HG03565 (cell line): ENCODE measurements at regions not wholly inside any gene's neighbourhood (a gene's known extent, or its start where the extent isn't known, plus 50 kb on each side); places are given as distances from the start of the nearest gene placed in this dataset.

Experiments
- ATAC-seq: cut with Tn5 transposase; IDR thresholded peaks from one replicate; pipeline ENCODE4 v1.9.1; 2021; ENCODE audit warnings: mild to moderate bottlenecking, moderate library complexity; ENCODE audit not compliant: unreplicated experiment

GRCh38 chr12:127649961-127650360, 617.0 kb upstream of the TMEM132C start:
- ATAC-seq: no peak

DNA sequence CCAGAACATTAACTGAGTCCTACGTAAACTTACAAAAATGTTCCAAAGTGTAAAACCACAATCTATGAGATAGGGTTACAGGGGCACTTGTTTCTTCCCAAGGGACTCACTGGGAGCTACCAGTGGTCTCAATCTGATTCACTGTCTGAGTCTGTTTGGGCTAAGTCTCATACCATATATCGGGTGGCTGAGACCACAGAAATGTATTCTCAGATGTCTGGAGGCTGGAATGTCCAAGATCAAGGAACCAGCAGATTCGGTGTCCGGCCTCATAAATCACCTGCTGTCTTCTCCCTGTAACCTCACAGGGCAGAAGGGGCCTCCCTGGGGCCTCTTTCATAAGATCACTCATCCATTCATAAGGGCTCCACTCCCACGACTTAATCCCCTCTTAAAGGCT, 616.3 kb upstream of the TMEM132C start:
- ATAC-seq: no peak

DNA sequence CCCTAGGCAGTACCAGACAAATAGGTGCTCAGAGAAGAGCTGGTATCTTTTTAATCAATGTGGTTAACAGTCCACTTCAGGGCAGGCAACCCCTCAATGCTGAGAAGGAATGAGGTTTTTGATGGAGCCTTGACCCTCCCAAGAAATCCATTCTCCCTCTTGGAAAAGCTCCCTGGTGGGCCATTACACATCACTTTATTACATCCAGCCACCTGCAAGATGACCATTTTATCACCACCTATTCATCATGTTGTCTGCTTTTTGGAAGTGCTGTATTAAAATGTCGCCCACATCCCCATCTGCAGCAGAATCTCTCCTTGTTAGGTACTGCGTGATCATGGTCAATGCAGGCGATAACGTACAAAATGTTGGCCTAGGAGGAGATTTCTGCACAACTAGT, 614.7 kb upstream of the TMEM132C start:
- no peak for ATAC-seq

DNA sequence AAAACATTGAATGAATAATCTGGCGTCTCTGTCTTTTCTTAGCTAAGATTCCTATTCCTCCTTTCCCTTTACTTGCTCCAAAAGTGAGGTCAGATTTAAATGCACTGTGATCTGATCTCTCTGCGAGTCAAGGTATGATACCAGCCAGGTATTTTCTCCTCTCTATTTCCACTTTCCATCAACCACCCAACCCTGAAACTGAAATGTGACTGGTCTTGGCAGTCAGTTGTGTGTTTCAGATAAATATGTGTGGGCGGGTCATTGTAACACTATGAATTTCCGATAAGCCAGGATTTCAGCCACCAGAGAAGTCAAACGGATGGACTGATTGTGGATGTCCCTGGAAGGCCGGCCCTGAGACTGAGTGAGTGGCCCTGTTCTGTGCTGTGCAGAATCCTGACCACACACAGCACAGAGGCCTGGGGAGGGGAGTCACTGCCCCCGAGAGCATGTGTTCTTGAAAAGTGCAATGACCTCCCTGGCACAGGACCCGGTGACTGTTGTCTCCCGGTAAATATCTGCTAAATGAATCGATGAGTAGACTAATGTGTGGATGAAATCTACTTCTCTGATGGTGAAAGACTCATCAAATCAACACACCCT, 612.5 kb upstream of the TMEM132C start:
- ATAC-seq: no peak

- ATAC-seq: no peak
Observed at GRCh38 chr12:127655691-127656090, 611.3 kb upstream of the TMEM132C start.

DNA sequence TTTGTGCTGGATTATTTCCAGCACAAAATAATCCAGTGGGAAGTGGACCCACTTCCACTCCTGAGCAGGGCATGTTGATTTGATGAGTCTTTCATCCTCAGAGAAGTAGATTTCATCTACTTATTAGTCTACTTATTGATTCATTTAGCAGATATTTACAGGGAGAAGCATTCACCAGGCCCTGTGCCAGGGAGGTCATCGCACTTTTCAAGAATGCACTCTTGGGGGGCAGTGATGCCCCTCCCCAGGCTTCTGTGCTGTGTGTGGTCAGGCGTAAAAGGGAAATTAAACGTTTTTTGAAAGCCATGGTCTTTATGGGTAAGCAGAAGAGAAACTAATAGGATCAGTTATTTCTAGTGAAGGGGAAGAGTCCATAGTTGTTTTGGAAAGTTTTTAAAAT, 610.7 kb upstream of the TMEM132C start:
- no peak for ATAC-seq

DNA sequence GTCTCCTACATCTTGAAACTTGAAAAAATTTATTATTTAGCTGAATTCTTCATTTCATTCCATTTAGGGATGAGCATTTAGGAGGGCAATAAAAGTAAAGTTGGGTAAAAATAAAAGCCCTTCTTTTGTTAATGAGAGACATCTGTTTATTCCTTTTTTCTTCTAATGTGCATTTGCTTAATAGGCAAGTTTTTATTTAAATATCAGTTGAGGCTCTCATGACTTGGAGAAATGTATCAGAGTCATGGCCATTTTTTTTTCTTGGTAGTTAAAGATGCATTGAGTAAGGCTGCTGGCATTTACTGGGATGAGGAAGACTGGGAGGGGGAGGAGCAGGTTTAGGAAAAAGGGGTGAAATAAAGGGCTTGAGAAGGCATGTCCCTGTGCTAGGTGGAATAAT, 609.9 kb upstream of the TMEM132C start:
- ATAC-seq: no peak

GRCh38 chr12:127660961-127661360, 606.0 kb upstream of the TMEM132C start:
- no peak for ATAC-seq

DNA sequence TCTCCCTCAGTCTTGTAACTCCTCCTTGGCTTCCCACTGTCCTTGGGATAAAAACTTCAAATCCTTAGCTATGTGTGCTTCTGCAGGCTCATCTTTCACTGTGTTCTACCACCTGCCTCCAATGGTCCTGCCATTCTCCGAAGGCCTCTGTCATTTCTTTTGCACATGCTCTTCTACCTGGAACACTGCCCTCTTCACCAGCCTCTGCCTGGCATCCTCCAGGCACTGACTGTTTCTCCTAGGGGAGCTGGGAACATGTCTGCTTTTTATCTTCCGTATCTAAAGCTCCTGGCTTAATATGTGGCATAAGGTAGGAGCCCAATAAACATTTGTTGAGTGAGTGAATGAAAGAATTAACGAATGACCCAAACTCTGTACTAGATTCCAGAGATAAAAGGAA, 603.3 kb upstream of the TMEM132C start:
- no peak for ATAC-seq

- ATAC-seq: no peak
Observed at GRCh38 chr12:127664901-127665300, 602.1 kb upstream of the TMEM132C start.

DNA sequence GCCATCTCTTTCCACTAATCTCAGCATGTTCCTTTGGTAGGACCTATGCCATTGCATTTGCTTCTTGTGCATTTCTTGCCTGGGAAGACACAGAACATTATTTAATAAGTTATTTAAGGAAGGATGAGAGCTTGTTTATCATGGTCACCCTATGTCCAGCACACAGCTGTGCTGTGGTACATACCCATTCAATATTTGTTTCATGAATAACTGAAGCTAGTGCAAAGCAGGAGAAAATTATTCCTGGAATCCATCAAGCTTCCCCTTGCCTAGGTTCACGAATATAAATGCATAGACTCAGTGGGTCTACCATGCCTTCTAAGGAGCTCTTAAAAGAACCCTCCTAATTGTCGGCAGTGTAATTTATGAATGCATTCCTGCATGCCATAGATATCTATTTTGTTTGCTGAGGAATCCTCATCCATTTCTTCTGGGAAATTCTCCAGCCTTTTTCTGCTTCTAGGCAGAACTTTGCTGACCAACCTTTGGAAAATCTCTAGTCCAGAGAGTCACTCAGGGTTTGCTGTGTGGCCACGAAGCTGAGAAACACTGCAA, 599.8 kb upstream of the TMEM132C start:
- no peak for ATAC-seq

GRCh38 chr12:127670294-127670693, 596.7 kb upstream of the TMEM132C start:
- ATAC-seq: no peak

- no peak for ATAC-seq
Observed at GRCh38 chr12:127670796-127671195, 596.2 kb upstream of the TMEM132C start.

DNA sequence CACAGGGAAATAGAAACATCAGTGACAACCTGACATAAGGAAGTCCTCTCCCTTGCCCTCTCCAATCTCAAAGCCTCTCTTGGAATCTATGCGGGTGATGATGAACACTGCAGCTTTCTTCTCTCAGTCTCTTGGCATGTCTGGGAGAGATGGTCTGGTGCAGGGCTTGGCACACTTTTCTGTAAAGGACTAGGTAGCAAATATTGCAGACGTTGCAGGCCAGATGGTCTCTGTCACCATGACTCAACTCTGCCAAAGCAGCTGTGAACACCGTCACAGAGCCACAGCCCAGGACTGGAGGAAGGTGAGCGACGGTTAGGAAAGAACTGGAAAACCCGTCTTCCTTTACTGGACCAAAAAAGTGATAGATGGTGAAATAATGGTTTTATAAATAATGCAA, 591.0 kb upstream of the TMEM132C start:
- ATAC-seq: no peak

GRCh38 chr12:127677537-127678131, 589.3 kb upstream of the TMEM132C start:
- no peak for ATAC-seq

DNA sequence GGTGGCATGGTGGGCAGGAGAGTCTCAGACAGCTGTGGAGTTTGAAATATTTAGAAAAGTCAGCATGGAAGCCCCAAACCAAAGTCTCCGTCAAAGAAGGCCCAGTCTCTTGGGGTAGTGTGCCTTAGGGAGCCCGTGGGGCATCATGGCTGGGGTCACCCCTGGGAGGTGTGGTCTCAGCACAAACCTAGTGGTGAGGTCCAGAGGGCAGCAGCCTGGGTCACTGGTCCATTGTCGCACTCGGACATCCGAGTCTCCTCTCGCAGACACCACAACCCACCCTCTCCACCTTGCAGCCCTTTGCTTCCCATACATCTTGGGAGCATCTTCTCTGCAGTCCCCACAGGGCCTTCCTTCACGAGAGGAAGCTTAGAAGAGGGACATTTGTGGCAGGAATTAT, 588.0 kb upstream of the TMEM132C start:
- ATAC-seq: no peak

DNA sequence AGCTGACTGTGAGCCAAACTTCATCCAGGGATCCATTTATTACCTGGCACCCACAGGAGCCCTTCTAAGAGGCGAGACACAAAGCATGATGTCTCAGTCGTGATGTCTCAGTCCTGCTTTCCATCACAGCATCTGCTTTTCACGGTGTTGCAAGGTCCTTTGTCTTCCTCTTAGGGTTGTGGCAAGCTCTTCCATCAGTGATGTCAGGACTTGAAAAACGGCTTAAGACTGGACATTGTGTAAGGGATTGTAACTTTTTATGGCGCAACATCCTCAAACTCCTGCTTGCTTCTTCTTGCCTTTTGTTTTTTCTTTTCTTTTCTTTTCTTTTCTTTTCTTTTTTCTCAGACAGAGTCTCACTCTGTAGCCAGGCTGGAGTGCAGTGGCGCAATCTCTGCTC, 586.5 kb upstream of the TMEM132C start:
- no peak for ATAC-seq

DNA sequence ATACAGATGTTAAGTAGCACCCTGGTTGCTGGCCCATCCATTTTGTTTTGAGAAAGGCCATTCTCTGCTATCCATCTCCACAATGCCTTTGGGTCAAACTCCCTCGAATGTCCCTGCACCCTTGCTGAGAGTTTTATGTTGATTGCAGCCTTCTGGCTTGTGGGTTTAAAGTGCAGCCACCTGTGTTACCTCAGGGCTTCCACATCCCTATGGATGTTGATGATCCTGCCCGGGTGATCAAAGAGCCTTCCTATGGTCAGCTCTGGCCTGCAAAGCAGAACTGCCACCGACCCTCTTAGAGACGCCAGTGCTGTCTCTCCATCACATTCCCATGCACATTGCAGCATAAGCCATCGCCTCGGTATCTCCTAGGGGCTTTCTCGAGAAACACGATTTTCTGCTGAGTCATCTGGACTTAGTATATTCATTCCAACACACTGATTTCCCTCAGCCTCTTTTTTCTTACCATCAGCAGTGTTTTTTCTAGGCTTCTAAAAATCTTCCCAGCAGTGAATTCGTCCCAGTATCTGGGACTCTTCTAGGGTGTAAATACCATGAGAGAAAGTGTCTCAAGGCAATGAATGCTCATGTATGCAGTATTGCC, 585.7 kb upstream of the TMEM132C start:
- no peak for ATAC-seq

DNA sequence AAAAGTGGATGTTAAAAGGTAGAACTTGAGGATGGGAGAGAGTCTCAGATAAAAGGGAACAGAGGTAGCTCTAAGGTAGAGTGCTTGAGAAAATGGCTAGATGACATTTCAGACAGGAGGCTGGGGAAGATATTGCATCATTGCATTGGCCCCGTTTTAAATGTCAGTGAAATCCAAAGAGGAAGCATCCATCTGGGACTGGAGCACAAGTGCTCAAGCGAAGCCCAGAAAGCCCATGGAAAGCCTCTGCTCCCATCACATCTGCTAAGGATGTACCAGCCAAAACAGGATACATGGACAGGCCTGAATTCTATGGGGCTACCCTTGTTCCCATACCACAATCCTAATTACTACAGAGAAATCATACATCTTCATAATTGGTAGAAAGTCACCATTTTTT, 581.5 kb upstream of the TMEM132C start:
- no peak for ATAC-seq

GRCh38 chr12:127685931-127686330, 581.0 kb upstream of the TMEM132C start:
- no peak for ATAC-seq

GRCh38 chr12:127687181-127687580, 579.8 kb upstream of the TMEM132C start:
- no peak for ATAC-seq

DNA sequence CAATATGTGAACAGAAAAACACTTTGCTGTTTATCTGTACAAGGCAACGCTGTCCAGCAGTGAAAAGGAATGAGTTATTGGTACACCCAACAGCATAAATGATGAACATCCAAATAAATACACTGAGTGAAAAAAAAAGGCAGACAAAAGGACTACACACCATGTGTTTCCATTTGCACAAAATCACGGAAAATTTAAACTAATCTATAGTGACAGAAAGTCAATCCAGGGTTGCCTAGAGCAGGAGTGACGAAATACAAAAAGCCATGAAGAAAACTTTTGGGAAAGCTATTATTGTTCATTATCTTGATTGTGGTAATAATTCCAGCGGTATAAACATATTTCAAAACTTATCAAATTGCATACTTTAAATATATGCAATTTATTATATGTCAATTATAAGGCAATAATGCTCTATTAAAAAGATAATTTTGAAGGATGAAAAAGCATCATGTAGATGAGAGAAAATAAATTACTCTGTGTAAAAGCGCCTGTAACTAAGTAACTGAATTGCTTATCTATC, 578.0 kb upstream of the TMEM132C start:
- no peak for ATAC-seq
